Neural crest cell (in vitro differentiated cells): ENCODE measurements at regions not wholly inside any gene's neighbourhood (a gene's known extent, or its start where the extent isn't known, plus 50 kb on each side); places are given as distances from the start of the nearest gene placed in this dataset.
"Not testable (repeated sequence)": the region's sequence is repeated elsewhere in the genome, so short reads cannot be mapped to it uniquely, and the experiment has no call there.

Experiments
- DNase-seq: peaks from one replicate; pipeline ENCODE4 v3.0.0; 2021; ENCODE audit warnings: low read depth, mixed read lengths, low spot score
- H3K27ac Mint-ChIP-seq: one replicate; pipeline ENCODE4 v1.8.0; 2021; ENCODE audit warnings: mild to moderate bottlenecking, mixed read lengths; ENCODE audit not compliant: unreplicated experiment
- H3K27me3 Mint-ChIP-seq: 2 replicates; pipeline ENCODE4 v1.8.0; 2021; ENCODE audit warnings: low read depth, mild to moderate bottlenecking, mixed read lengths
- H3K36me3 Mint-ChIP-seq: 2 replicates; pipeline ENCODE4 v1.8.0; 2021; ENCODE audit warnings: low read depth, mild to moderate bottlenecking, mixed read lengths
- H3K4me1 Mint-ChIP-seq: 2 replicates; pipeline ENCODE4 v1.8.0; 2021; ENCODE audit warnings: mixed read lengths
- H3K4me3 Mint-ChIP-seq: one replicate; pipeline ENCODE4 v1.8.0; 2021; ENCODE audit warnings: mild to moderate bottlenecking, mixed read lengths
- H3K9me3 Mint-ChIP-seq: 2 replicates; pipeline ENCODE4 v1.8.0; 2021; ENCODE audit warnings: mixed read lengths
- CTCF ChIP-seq: fragments of 200-600 bp; sonication (generic); conservative IDR thresholded peaks from 2 replicates; pipeline ENCODE4 v1.5.0; 2021; ENCODE audit warnings: antibody characterized with exemption, mild to moderate bottlenecking

GRCh38 chr7:115297656-115298055 lies 375.8 kb downstream of the MDFIC start:
- Mint-ChIP-seq H3K4me3 (no peak overlapping the region), H3K9me3 (no peaks in the 10 kb centered on the region), H3K4me1 (peaks cover 4% of the 10 kb centered on the region), H3K27me3 (no peaks in the 10 kb centered on the region), H3K36me3 (no peaks in the 10 kb centered on the region), H3K27ac (no peak overlapping the region)
- DNase-seq, result no peak
- no peak for TF ChIP-seq CTCF

DNA sequence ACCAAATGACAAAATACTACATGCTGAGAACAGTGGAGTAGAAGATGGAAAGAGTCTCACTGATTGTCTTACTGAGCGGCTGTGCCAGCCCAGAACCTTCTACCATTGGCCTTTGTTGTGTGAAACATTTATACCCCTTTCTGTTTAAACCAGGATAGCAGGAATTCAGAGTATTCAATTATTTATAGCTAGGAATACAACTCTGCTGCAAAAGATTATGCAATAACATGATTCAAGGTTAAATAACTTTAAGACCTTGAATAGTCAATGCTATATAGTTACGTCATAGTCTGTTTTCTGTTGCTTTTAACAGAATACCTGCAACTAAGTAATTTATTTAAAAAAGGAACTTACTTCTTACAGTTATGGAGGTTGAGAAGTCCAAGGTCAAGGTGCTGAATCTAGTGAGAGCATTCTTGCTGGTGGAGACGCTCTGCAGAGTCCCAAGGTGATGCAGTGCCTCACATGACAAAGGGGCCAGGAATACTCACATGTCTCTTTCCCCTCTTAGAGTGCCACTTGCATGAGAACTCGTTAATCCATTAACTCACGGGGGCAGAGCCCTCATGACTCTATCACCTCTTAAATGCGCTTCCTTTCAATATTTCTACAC lies 371.8 kb downstream of the MDFIC start:
- Mint-ChIP-seq H3K4me3 (no peak overlapping the region), H3K9me3 (no peaks in the 10 kb centered on the region), H3K4me1 (no peaks in the 10 kb centered on the region), H3K36me3 (no peaks in the 10 kb centered on the region), H3K27me3 (no peaks in the 10 kb centered on the region), H3K27ac (no peak overlapping the region)
- no peak for TF ChIP-seq CTCF
- DNase-seq, result no peak

GRCh38 chr7:115292381-115292780 lies 370.5 kb downstream of the MDFIC start:
- H3K4me1 Mint-ChIP-seq, result no peaks in the 10 kb centered on the region
- no peak overlapping the region for H3K27ac Mint-ChIP-seq
- H3K9me3 Mint-ChIP-seq, result no peaks in the 10 kb centered on the region
- TF ChIP-seq CTCF, result no peak
- DNase-seq, result no peak
- H3K36me3 Mint-ChIP-seq, result no peaks in the 10 kb centered on the region
- no peaks in the 10 kb centered on the region for H3K27me3 Mint-ChIP-seq
- H3K4me3 Mint-ChIP-seq, result no peak overlapping the region

DNA sequence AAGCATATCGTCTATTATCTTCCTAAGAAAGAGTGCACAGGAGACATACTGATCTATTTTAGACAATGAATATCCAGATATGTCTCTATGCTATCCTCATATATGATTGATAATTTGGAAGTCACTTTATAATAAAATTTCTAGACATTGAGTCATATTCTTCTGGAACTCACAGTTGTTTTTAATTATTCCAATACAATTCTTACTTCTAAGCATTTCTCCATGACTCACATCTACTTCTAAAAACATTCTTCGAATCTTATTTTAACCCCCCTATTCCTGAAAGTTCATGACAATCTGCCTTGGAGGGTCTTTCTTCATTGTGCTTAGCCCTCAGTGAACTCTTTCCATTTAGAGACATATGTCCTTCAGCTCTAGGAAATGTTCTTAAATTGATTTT lies 368.1 kb downstream of the MDFIC start:
- Mint-ChIP-seq H3K27ac (no peak overlapping the region), H3K27me3 (no peaks in the 10 kb centered on the region), H3K4me1 (no peaks in the 10 kb centered on the region), H3K4me3 (no peak overlapping the region), H3K36me3 (no peaks in the 10 kb centered on the region), H3K9me3 (no peaks in the 10 kb centered on the region)
- no peak for DNase-seq
- no peak for TF ChIP-seq CTCF

DNA sequence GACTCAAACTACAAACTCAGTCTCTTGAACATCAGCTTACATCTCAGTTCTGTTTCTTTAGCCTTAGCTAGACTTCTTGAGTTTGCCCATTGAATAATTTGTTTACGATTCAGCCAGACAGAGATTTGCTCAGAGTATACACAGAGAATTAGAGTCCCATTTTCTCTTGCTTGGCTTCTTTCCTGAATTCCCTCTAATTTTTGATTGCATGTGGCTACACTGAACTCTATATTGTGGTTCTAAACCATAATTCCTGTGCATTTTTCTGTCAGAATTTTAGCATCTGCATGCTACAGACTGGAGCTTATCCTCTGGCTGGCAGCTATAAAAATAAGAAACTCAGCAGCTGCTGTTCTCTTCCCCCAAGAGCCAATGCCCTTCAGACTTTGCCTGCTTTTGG lies 354.9 kb downstream of the MDFIC start:
- DNase-seq, result no peak
- Mint-ChIP-seq H3K36me3 (no peaks in the 10 kb centered on the region), H3K4me3 (no peak overlapping the region), H3K27me3 (no peaks in the 10 kb centered on the region), H3K9me3 (peaks cover 4% of the 10 kb centered on the region), H3K4me1 (no peaks in the 10 kb centered on the region), H3K27ac (no peak overlapping the region)
- TF ChIP-seq CTCF, result no peak

GRCh38 chr7:115273855-115274254 lies 352.0 kb downstream of the MDFIC start:
- H3K4me3 Mint-ChIP-seq, DNase-seq, H3K36me3 Mint-ChIP-seq, H3K27ac Mint-ChIP-seq, H3K27me3 Mint-ChIP-seq, H3K9me3 Mint-ChIP-seq, H3K4me1 Mint-ChIP-seq: not testable (repeated sequence)
